ENCODE measurements at regions not wholly inside any gene's neighbourhood (a gene's known extent, or its start where the extent isn't known, plus 50 kb on each side); places are given as distances from the start of the nearest gene placed in this dataset.
"Not testable (repeated sequence)": the region's sequence is repeated elsewhere in the genome, so short reads cannot be mapped to it uniquely, and the experiment has no call there.

DNA sequence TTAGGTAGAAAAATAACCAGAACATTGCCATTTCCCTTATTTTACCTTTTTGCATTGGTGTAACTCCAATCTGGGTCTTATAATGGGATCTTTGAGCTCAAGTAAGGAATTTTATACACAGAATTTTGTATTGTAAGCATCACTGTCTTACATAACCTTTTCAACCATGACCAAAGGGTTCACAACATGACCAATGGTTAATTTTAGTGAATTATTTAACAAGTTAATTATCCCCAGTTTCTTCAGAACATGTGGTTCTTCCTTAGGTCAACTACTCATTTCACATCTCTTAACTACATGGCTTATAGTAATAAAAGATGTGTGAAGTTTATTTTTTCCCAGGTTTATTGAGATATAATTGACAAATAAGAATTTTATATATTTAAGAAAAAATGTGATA, 74.2 kb upstream of the RHOBTB1 start:
- Histone ChIP-seq H3K4me3 (ENCODE audit: low read depth, low read length) (no peak overlapping the region), H3K27ac (ENCODE audit: low read depth, low read length) (no peak overlapping the region), H3K9me3 (ENCODE audit: control insufficient read depth, insufficient read depth, low read length) (no peaks in the 10 kb centered on the region), H3K27me3 (ENCODE audit: control insufficient read depth, insufficient read depth, low read length) (peaks cover 5% of the 10 kb centered on the region)
- POLR2A ChIA-PET: no interaction called here
- DNase-seq (ENCODE audit: low read depth, low spot score): no peak
- CTCF ChIA-PET: no interaction called here
- TF ChIP-seq, protein P1, sequence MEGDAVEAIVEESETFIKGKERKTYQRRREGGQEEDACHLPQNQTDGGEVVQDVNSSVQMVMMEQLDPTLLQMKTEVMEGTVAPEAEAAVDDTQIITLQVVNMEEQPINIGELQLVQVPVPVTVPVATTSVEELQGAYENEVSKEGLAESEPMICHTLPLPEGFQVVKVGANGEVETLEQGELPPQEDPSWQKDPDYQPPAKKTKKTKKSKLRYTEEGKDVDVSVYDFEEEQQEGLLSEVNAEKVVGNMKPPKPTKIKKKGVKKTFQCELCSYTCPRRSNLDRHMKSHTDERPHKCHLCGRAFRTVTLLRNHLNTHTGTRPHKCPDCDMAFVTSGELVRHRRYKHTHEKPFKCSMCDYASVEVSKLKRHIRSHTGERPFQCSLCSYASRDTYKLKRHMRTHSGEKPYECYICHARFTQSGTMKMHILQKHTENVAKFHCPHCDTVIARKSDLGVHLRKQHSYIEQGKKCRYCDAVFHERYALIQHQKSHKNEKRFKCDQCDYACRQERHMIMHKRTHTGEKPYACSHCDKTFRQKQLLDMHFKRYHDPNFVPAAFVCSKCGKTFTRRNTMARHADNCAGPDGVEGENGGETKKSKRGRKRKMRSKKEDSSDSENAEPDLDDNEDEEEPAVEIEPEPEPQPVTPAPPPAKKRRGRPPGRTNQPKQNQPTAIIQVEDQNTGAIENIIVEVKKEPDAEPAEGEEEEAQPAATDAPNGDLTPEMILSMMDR (IDR thresholded peaks at IDR 0.05; ENCODE audit: low read depth, low read length): no peak

DNA sequence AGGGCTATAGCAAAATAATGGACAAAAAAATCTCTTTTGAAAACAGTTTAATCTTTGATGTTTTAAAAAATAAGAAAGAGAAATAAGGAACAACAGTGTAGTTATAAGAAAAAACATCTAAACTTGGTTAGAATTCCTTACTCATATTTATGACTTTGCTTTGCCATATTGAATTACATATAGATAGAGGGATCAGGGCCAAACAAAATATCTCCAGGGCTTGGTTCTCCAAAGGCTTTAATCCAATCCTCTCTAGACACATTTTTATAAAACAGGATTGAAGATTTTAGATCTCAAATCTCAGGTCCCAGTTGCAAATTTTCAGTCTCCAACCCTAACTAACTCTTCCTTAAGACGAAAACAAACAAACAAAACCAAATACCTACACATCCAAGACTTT, 72.6 kb upstream of the RHOBTB1 start:
- CTCF ChIA-PET: no interaction called here

DNA sequence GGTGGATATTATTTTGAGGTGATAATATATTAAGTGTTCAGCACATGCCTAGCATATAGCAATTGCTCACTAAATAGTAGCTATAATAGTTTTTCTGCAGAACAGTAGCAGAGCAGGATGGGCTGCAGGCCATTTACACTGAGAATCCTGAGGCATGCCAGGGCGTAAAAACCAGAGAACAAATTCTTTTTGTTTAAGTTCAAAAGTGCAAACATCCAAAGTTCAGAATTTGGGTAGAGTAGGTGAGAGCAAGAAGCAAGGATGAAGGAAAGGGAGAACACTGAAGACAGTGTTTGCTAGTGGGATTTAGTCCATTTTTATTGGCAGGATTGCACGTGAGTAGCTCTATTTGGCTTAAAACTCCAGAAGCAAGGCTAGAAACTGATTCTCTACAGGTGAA, 72.0 kb upstream of the RHOBTB1 start:
- peaks cover 5% of the 10 kb centered on the region for H3K27me3 ChIP-seq (ENCODE audit: control insufficient read depth, insufficient read depth, low read length)
- TF ChIP-seq, protein P1 (IDR thresholded peaks at IDR 0.05; ENCODE audit: low read depth, low read length): no peak
- H3K4me3 ChIP-seq (ENCODE audit: low read depth, low read length): no peak overlapping the region
- ChIA-PET CTCF (interaction anchor here (1.0 kb wide), 1 partner anchor 9 kb away, joined by 4 read pairs; no protein-coding TSS in a partner anchor), POLR2A (no interaction called here)
- no peak overlapping the region for H3K27ac ChIP-seq (ENCODE audit: low read depth, low read length)
- H3K9me3 ChIP-seq (ENCODE audit: control insufficient read depth, insufficient read depth, low read length): no peaks in the 10 kb centered on the region
- no peak for DNase-seq (ENCODE audit: low read depth, low spot score)

More for the DNA sequence above, 72.6 kb upstream of the RHOBTB1 start:
- Histone ChIP-seq H3K27me3 (ENCODE audit: control insufficient read depth, insufficient read depth, low read length) (peaks cover 5% of the 10 kb centered on the region), H3K27ac (ENCODE audit: low read depth, low read length) (no peak overlapping the region), H3K4me3 (ENCODE audit: low read depth, low read length) (no peak overlapping the region), H3K9me3 (ENCODE audit: control insufficient read depth, insufficient read depth, low read length) (no peaks in the 10 kb centered on the region)
- TF ChIP-seq, protein P1 (IDR thresholded peaks at IDR 0.05; ENCODE audit: low read depth, low read length): no peak
- DNase-seq (ENCODE audit: low read depth, low spot score): no peak
- POLR2A ChIA-PET: no interaction called here

DNA sequence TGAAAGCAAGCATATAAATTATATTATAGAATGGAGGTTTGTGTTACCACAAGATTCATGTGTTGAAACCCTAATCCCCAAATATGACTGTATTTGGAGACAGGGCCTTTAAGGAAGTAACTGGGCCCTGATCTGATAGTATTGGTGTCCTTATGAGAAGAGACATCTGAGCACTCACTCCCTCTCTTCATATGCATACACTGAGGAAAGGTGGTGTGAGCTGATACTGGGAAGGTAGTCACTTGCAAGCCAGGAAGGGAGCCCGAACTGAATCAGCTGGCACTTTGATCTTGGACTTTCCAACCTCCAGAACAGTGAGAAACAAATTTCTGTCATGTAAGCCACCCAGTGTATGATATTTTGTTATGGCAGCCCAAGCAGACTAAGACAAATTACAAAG, 66.9 kb upstream of the RHOBTB1 start:
- TF ChIP-seq, protein P1 (IDR thresholded peaks at IDR 0.05; ENCODE audit: low read depth, low read length): no peak
- H3K27me3 ChIP-seq (ENCODE audit: control insufficient read depth, insufficient read depth, low read length): peaks cover 7% of the 10 kb centered on the region
- no peak overlapping the region for H3K27ac ChIP-seq (ENCODE audit: low read depth, low read length)
- ChIA-PET CTCF (no interaction called here), POLR2A (no interaction called here)
- H3K9me3 ChIP-seq (ENCODE audit: control insufficient read depth, insufficient read depth, low read length): no peaks in the 10 kb centered on the region
- H3K4me3 ChIP-seq (ENCODE audit: low read depth, low read length): no peak overlapping the region
- DNase-seq (ENCODE audit: low read depth, low spot score): no peak

DNA sequence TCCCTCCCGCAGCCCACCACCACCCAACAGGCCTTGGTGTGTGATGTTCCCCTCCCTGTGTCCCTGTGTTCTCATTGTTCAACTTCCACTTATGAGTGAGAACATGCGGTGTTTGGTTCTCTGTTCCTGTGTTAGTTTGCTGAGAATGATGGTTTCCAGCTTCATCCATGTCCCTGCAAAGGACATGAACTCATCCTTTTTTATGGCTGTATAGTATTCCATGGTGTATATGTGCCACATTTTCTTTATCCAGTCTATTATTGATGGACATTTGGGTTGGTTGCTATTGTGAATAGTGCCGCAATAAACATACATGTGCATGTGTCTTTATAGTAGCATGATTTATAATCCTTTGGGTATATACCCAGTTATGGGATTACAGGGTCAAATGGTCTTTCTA, 59.1 kb upstream of the RHOBTB1 start:
- POLR2A ChIA-PET: not testable (repeated sequence)

DNA sequence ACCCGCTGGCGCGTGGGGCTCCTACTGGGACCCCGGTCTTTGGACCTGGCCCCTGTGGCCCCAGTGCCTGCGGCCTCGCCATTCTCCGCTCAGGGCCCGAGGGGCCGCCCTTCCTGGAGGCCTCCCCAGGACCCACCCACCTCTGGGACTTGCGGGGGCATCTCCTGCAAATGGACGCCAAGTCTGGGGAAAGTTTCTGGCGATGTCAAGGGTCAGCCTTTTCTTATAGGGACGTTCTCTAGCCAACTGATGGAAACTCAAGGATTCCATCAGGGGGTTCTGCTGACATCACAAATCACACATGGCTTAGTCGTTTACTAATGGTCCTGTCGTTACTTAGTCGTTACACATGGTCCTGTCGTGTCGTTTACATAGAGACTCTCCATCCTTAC, 57.7 kb upstream of the RHOBTB1 start:
- CTCF ChIA-PET: interaction anchor here (0.6 to 0.7 kb wide), 2 partner anchors 100 to 236 kb away, joined by 3 to 5 read pairs; no protein-coding TSS in a partner anchor
- Histone ChIP-seq H3K4me3 (ENCODE audit: low read depth, low read length) (peak overlapping the region; percentile 70), H3K27ac (ENCODE audit: low read depth, low read length) (no peak overlapping the region), H3K9me3 (ENCODE audit: control insufficient read depth, insufficient read depth, low read length) (no peaks in the 10 kb centered on the region; the same call in 1 of the 2 replicates), H3K27me3 (ENCODE audit: control insufficient read depth, insufficient read depth, low read length) (peaks cover 15% of the 10 kb centered on the region)
- POLR2A ChIA-PET: no interaction called here
- DNase-seq (ENCODE audit: low read depth, low spot score): no peak
- TF ChIP-seq, protein P1 (IDR thresholded peaks at IDR 0.05; ENCODE audit: low read depth, low read length): no peak

More for the DNA sequence above, 59.1 kb upstream of the RHOBTB1 start:
- H3K27ac ChIP-seq (ENCODE audit: low read depth, low read length); CTCF ChIA-PET; H3K4me3 ChIP-seq (ENCODE audit: low read depth, low read length); DNase-seq (ENCODE audit: low read depth, low spot score); H3K9me3 ChIP-seq (ENCODE audit: control insufficient read depth, insufficient read depth, low read length): not testable (repeated sequence)
- H3K27me3 ChIP-seq (ENCODE audit: control insufficient read depth, insufficient read depth, low read length): peaks cover 17% of the 10 kb centered on the region
